ENCODE measurements at regions not wholly inside any gene's neighbourhood (a gene's known extent, or its start where the extent isn't known, plus 50 kb on each side); places are given as distances from the start of the nearest gene placed in this dataset.
"Not testable (repeated sequence)": the region's sequence is repeated elsewhere in the genome, so short reads cannot be mapped to it uniquely, and the experiment has no call there.

- DNase-seq (ENCODE audit: low read depth): peak; percentile 88
Measured at GRCh38 chr13:78147905-78148304, 229.3 kb upstream of the EDNRB start.

- DNase-seq (ENCODE audit: low read depth): no peak
Measured at GRCh38 chr13:78145276-78145675, 226.6 kb upstream of the EDNRB start.

- no peak for DNase-seq (ENCODE audit: low read depth)
Measured at GRCh38 chr13:78139765-78140164, 221.1 kb upstream of the EDNRB start.

- no peak for DNase-seq (ENCODE audit: low read depth)
Measured at GRCh38 chr13:78138756-78139155, 220.1 kb upstream of the EDNRB start.

- peak; percentile 78 for DNase-seq (ENCODE audit: low read depth)
Measured at GRCh38 chr13:78137404-78138142, 218.9 kb upstream of the EDNRB start.

GRCh38 chr13:78136966-78137365, 218.3 kb upstream of the EDNRB start:
- no peak for DNase-seq (ENCODE audit: low read depth)

GRCh38 chr13:78133511-78133910, 214.9 kb upstream of the EDNRB start:
- no peak for DNase-seq (ENCODE audit: low read depth)

GRCh38 chr13:78131811-78132210, 213.2 kb upstream of the EDNRB start:
- DNase-seq (ENCODE audit: low read depth): no peak

GRCh38 chr13:78131346-78131745, 212.7 kb upstream of the EDNRB start:
- DNase-seq (ENCODE audit: low read depth): no peak

GRCh38 chr13:78129823-78130222, 211.2 kb upstream of the EDNRB start:
- DNase-seq (ENCODE audit: low read depth): no peak

GRCh38 chr13:78129359-78129758, 210.7 kb upstream of the EDNRB start:
- DNase-seq (ENCODE audit: low read depth): no peak

GRCh38 chr13:78121459-78122348, 203.1 kb upstream of the EDNRB start:
- DNase-seq (ENCODE audit: low read depth): peak; percentile 38

- DNase-seq (ENCODE audit: low read depth): no peak
Measured at GRCh38 chr13:78121001-78121400, 202.4 kb upstream of the EDNRB start.

GRCh38 chr13:78120144-78120543, 201.5 kb upstream of the EDNRB start:
- not testable (repeated sequence) for DNase-seq (ENCODE audit: low read depth)

- not testable (repeated sequence) for DNase-seq (ENCODE audit: low read depth)
Measured at GRCh38 chr13:78117070-78117469, 198.4 kb upstream of the EDNRB start.

GRCh38 chr13:78105656-78106055, 187.0 kb upstream of the EDNRB start:
- no peak for DNase-seq (ENCODE audit: low read depth)

- DNase-seq (ENCODE audit: low read depth): no peak
Measured at GRCh38 chr13:78103936-78104335, 185.3 kb upstream of the EDNRB start.

- DNase-seq (ENCODE audit: low read depth): no peak
Measured at GRCh38 chr13:78102741-78103140, 184.1 kb upstream of the EDNRB start.

GRCh38 chr13:78102121-78102677, 183.6 kb upstream of the EDNRB start:
- DNase-seq (ENCODE audit: low read depth): peak; percentile 54

GRCh38 chr13:78100486-78100885, 181.9 kb upstream of the EDNRB start:
- no peak for DNase-seq (ENCODE audit: low read depth)

- DNase-seq (ENCODE audit: low read depth): no peak
Measured at GRCh38 chr13:78098249-78098648, 179.6 kb upstream of the EDNRB start.

- DNase-seq (ENCODE audit: low read depth): no peak
Measured at GRCh38 chr13:78096221-78096620, 177.6 kb upstream of the EDNRB start.

Measured in HT1080 (cell line).